ENCODE measurements at regions not wholly inside any gene's neighbourhood (a gene's known extent, or its start where the extent isn't known, plus 50 kb on each side); places are given as distances from the start of the nearest gene placed in this dataset.
"Not testable (repeated sequence)": the region's sequence is repeated elsewhere in the genome, so short reads cannot be mapped to it uniquely, and the experiment has no call there.

DNA sequence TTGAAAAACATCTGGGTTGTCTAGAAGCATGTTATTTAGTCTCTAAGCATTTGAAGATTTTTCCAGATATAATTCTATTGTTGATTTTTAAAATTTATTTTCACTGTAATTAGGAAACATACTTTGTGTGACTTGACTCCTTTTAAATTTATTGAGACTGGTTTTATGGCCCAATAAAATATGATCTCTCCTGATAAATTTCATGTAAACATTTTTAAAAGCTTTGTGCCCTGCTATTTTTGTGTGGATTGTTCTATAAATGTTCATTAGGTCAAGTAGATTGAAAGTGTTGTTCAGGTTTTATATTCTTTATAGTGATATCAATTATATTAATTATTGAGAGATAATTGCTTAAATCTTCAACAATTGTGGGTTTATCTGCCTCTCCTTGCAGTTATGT, 105.4 kb downstream of the RFX6 start:
- DNase-seq = no peak

DNA sequence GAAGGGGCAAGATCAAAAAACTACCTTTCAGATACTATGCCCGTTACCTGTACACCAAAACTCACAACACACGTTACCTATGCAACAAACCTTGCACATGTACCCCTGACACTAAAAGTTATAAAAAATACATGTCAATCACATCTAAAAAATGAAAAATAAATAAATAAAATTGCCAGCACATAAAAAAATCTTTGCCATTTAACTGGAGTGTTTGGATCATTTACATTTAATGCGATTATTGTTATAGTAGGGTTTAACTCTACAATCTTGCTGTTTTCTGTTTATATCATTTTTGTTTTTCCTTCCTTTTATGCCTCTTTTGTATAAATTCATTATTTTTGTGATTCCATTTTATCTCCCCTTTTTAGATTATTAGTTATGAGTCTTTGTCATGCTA, 106.3 kb downstream of the RFX6 start:
- no peak for DNase-seq

GRCh38 chr6:116986819-116987218, 109.8 kb downstream of the RFX6 start:
- DNase-seq = no peak

GRCh38 chr6:116990679-116991078, 113.6 kb downstream of the RFX6 start:
- no peak for DNase-seq

DNA sequence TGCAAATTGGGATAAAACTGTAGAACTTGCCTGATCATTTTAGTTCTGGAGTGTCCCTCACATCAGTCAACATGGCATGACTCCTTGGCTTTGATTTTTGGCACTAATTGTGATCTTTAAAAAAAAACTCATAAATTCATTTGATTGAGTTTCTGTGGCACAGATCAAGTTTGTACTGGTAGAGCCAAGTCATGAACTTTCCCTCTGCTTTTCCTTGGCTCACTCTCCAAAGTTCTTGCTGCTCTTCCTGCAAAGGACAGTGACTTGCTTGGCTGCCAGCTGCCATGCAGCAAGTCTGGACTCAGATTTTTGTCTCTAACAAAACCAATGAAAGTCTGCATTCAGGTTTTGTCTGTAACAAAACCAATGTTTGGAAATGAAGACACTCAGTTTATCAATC, 115.5 kb downstream of the RFX6 start:
- DNase-seq = no peak

DNA sequence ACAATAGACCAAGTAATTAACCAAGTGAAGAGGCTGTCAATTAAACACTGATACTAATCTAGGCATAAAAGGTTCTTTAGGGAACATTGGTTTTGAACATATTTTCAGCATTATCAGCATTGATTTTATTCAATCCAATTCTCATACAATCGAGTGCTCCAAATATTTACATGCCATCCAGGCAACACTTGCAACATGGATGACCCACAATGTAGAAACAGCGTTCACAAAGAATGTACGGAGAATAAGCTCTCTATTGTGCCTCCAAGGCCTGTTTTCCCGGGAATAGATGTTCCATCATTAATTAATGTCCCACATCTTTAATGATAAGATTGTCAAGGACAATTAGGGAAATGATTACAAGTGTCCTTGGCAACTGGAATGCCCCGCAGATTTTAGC, 117.4 kb downstream of the RFX6 start:
- no peak for DNase-seq

DNA sequence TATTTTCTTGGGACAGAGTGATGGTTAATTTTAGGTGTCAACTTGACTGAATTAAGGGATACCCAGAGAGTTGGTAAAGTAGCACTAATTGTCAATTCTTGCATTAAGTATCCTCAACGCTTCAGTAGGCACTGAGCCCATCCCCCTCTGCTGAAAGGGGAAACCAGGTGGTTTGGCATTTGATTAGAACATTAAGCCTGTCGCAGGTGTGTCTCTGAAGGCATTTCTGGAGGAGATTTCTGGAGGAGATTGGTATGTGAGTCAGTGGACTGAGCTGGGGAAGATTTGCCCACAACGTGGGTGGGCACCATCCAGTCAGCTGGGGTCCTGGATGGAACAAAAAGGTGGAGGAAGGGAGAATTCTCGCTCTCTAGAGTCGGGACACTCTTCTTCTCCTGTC, 119.8 kb downstream of the RFX6 start:
- DNase-seq = no peak

DNA sequence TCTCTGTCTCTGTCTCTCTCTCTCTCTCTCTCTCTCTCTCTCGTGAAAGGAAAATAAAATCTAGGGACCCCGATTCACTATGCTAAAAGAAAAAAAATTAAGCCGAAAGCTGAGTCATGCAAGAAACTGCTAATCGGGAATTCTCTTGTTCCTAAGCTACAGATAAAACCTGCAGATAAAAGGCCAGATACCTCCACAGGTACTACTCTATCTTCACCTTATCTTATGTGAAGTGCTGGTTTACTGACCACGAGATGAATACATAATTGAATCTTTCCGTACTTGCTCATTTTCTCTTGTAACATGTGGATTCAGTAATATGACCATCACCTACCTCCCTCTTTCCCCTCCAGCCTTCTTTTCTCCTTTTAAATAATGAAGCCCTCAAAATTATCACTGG, 120.5 kb downstream of the RFX6 start:
- no peak for DNase-seq

DNA sequence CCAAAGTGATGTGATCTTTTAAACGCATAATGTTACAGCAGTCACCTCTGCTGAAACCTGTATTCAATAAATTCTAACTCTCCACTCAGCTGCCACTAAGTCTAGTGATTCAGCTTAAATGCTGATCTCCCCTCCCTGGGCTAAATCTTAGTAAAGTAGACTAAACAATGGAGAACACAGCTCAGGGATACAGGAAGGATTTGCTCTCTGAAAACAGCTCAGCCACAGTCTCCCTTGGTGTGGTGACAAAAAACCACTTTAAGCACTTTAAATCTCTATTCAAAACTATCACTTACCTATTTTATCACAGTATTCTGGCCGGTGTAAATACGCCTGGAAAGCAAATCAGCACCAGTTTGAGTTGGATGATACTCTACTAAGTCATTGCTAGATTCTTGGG, 130.6 kb downstream of the RFX6 start:
- no peak for DNase-seq

GRCh38 chr6:117008618-117009017, 131.6 kb downstream of the RFX6 start:
- no peak for DNase-seq

DNA sequence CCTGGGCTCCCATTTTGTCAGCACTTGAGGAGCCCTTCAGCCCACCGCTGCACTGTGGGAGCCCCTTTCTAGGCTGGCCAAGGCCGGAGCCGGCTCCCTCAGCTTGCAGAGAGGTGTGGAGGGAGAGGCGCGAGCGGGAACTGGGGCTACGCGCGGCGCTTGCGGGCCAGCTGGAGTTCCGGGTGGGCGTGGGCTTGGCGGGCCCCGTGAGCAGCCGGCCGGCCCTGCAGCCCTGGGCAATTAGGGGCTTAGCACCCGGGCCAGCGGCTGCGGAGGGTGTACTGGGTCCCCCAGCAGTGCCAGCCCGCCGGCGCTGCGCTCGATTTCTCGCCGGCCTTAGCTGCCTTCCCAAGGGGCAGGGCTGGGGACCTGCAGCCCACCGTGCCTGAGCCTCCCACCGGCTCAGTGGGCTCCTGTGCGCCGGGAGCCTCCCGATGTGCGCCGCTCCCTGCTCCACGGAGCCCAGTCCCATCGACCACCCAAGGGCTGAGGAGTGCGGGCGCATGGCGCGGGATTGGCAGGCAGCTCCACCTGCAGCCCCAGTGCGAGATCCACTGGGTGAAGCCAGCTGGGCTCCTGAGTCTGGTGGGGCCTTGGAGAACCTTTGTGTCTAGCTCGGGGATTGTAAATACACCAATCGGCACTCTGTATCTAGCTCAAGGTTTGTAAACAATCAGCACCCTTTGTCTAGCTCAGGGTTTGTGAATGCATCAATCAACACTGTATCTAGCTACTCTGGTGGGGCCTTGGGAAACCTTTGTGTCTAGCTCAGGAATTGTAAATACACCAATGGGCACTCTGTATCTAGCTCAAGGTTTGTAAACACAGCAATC, 137.8 kb downstream of the RFX6 start:
- not testable (repeated sequence) for DNase-seq

DNA sequence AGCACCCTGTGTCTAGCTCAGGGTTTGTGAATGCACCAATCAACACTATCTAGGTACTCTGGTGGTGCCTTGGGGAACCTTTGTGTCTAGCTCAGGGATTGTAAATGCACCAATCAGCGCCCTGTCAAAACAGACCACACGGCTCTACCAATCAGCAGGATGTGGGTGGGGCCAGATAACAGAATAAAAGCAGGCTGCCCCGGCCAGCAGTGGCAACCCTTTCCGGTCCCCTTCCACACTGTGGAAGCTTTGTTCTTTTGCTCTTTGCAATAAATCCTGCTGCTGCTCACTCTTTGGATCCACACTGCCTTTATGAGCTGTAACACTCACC, 138.4 kb downstream of the RFX6 start:
- DNase-seq = not testable (repeated sequence)

GRCh38 chr6:117018771-117019170, 141.7 kb downstream of the RFX6 start:
- no peak for DNase-seq

DNA sequence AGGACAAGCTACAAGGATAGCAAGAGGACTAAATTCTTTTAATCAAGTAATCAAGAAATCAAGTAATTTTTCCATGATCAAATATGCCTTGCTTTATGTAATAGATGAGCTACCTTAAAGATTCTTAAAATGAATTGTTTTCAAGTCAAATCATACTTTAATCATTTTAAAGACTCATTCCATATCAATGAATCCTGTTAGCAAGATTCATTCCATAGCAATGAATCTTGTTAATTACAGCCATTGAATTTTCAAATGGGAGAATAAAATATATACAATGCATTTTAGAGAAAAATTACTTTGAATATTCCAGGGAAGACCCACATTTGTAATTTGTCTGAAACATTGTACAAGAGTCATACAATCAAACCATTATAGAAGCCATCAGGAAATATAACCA, 145.7 kb downstream of the RFX6 start:
- DNase-seq = no peak

DNA sequence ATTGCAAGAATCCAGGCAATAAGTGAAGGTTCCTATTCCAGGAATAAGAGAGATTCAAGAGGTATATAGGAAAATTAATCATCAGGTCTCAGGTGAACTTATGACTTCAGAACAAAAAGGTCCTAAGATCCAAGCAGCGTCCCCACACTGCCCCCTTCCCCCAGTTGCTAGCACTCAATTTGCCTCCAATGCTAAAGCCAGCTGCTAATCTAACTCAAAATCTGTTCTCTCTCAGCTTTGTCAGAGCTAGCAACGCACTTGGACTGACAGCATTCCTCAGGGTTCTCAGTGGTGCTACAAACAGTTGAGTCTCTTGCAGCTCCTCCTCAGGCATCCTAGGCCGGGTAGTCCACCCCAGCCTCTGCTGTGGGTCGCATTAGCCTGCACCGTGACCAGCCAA, 148.3 kb downstream of the RFX6 start:
- no peak for DNase-seq

DNA sequence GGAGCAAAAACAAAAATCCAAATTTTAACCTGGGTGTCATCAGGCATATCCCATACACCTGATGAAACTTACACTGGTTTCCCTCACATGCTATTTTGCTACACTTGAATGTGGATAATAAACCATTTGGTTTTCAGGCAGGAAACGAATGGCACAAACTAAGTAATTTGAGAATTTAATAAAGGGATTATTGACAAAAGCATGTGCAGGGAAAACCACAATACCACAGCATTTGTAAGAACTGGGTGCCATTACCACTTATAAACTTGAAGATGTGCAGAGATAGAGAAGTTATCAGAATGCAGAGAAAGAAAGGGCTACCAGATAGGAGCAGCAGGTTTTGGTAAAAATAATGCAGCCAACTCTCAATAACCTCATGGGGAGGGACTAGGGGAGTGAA, 151.2 kb downstream of the RFX6 start:
- no peak for DNase-seq

DNA sequence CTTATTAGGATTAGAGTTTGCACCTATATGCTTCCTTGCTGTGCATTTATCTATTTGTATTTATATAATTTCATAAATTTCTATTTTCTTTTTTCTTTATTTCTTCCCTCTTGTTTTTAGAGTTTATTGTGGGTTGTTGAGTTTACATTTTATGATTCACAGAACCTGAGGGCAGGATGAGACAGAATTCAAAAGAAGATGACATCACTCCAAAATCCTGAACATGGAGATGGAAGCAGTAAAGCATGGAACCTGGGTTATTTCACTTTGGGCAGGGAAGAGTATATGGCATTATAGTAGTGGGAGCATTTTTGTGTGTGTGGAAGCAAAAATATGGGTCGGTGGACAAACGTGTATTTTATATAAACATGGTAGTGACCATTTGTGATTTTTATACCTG, 157.5 kb downstream of the RFX6 start:
- no peak for DNase-seq

DNA sequence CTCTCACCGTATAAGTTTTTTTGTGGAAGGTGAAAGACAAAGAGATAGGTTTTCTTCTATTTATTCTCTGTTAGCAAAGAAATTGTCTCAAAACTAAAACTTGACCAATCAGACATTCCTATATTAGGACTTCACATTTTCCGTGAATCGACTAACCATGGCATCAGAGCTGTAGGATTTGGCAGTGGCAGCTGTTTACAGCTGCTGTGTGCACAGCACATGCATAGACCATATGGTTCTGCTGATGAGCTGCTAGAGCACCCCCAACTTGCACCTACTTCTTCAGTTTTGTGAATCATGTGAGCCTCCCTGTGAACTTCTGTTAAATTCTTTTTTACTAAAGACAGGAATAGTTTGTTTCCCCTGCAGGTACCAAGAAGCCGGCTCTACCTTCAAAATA, 157.9 kb downstream of the RFX6 start:
- DNase-seq = no peak

DNA sequence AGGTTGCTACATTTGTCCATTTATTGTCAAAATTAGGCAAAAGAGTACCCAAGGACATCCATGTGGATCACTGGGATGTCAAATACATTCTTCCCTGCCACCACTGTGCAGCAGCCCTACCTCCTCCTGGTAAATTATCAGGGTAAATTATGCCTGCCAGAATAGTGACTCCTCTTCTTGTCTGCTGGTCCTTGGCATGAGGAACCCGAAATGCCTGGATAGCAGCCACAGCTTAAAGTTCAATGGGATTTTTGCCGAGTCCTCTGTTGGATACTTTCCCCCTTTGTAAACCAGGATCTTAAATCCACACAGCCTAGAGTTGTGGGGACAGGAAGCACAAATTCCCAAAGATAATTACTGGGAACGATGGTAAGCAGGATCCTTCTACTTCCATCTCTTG, 173.3 kb downstream of the RFX6 start:
- no peak for DNase-seq

- no peak for DNase-seq
Measured at GRCh38 chr6:117072134-117072533, 193.2 kb upstream of the VGLL2 start.

GRCh38 chr6:117072781-117073180, 192.6 kb upstream of the VGLL2 start:
- no peak for DNase-seq

DNA sequence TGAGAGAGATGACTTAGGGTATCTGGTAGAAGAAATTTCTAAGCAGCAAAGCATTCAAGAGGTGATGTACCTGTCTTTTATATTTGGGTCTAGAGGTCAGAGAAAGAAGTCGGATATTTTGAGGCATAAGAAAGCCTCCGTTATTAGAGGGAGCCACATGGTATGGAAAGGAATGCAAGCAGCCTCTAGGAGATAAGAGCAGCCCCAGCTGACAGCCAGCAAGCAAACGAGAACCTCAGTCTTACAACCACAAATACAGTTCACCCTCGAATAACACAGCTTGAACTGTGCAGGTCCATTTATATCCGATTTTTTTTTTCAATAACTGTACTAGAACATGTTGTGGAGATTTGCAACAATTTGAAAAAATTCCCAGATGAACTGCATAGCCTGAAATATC, 190.7 kb upstream of the VGLL2 start:
- no peak for DNase-seq

GRCh38 chr6:117075218-117075617, 190.1 kb upstream of the VGLL2 start:
- DNase-seq = no peak

DNA sequence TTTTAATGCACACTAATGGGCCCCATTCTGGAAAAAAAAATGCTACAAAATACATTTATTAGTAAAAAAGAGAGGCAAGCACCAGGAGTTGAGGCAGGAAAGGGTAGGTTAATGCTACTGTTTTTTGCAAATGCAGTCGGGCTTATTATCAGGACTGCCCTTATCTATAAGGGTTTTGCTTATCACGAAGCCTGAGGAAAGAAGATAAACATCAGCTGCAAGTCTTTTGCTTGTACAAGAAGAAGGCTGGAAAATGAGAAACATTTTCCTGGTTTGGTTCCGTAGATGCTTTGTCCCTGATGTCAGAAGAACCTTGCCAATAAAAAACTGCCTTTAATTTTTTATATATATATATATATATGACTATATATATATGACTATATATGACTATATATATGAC, 189.3 kb upstream of the VGLL2 start:
- DNase-seq = no peak

DNA sequence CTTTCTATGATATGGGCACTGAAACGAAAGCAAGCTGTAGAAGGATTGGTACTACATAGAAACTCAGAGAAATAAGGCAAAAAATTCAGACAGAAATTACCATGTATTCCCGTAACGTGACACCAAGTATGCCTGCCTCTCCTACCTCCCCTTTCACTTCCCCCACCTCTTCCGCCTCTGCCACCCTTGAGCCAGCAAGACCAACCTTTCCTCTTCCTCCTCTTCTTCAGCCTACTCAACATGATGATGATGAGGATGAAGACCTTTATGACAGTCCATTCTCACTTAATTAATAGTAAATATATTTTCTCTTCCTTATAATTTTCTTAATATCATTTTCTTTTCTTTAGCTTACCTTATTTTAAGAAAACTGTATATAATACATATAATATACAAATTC, 188.1 kb upstream of the VGLL2 start:
- no peak for DNase-seq

- no peak for DNase-seq
Measured at GRCh38 chr6:117078624-117079023, 186.7 kb upstream of the VGLL2 start.
